GM23248 (cell line): ENCODE measurements at regions not wholly inside any gene's neighbourhood (a gene's known extent, or its start where the extent isn't known, plus 50 kb on each side); places are given as distances from the start of the nearest gene placed in this dataset.

Source experiments
- EZH2 ChIP-seq: fragments of 200-600 bp; sonication (generic); IDR thresholded peaks from 2 replicates; pipeline ENCODE4 v1.6.1; 2018; ENCODE audit warnings: antibody characterized with exemption, mild to moderate bottlenecking; ENCODE audit not compliant: insufficient read depth, poor library complexity, severe bottlenecking
- EZH2phosphoT487 ChIP-seq: fragments of 200-600 bp; sonication (generic); IDR thresholded peaks from 2 replicates; pipeline ENCODE4 v1.6.1; 2018; ENCODE audit warnings: antibody characterized with exemption, moderate library complexity, mild to moderate bottlenecking, low read depth; ENCODE audit not compliant: insufficient read depth

GRCh38 chrX:109818976-109819375, 85.9 kb upstream of the ACSL4 start:
- TF ChIP-seq EZH2 (no peak), EZH2phosphoT487 (no peak)
